ENCODE measurements at regions not wholly inside any gene's neighbourhood (a gene's known extent, or its start where the extent isn't known, plus 50 kb on each side); places are given as distances from the start of the nearest gene placed in this dataset.
"Not testable (repeated sequence)": the region's sequence is repeated elsewhere in the genome, so short reads cannot be mapped to it uniquely, and the experiment has no call there.

DNA sequence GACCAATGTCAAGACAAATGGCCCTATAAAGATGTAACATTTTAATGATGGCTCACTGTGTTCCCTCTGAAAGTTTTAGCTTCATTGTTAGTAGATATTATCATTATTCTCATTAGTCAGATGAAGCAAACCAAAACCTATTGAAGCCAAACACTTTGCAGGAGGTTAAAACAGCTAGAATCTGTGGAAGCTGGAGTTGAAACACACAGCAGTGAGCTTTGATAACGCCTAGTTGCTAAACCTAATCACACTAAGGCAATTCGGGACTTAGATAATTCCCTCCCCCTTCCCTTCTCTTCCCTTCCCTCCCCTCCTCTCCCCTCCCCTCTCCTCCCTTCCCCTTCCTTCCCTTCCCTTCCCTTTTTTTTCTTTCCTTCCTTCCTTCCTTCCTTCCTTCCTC lies 165.7 kb downstream of the TRIB2 start:
- no peak for DNase-seq

DNA sequence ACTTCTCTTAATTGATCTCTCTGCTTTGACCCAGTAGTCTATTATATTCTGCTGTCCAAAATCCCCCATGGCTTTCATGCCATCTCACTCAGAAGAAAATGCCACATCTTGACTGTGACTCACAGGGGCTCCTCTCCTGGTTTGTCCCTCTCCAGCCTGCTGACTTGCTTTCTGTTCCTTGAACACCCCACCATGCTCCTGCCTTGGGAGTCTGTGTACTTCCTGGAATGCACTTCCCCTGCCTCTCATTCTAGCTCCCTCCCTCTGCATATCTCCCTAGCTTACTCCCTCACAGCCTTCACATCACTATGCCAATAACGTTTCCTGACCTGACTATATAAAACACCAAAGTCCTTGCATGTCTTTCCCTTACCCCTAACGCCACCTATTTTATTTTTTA lies 167.2 kb downstream of the TRIB2 start:
- no peak for DNase-seq

DNA sequence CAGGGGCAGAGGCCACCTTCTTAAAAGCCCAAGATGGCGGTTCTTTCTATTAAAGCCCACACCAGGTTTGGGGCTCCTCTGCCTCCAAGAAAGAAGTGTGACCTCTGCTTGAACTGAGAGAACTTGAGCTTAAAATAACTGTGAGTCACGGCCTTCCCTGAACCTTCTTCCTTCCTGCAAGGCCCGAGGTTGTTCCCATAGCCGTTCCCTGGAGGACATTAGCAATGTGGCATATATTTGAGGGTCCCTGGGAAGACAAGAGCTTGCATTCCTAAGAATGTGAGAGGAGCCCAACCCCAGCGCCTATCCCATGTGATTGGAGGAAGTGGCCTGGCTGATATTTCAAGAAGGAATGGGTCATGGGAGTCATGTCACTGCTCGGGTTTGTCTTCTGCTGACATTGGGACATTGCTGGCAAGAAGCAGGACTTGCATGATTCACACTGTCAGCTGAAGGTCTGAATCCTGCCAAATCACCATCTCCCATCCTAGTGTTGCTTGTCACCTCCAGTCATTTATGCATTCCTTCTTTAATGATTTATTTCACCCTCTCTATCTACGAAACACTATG lies 168.1 kb downstream of the TRIB2 start:
- DNase-seq = no peak

DNA sequence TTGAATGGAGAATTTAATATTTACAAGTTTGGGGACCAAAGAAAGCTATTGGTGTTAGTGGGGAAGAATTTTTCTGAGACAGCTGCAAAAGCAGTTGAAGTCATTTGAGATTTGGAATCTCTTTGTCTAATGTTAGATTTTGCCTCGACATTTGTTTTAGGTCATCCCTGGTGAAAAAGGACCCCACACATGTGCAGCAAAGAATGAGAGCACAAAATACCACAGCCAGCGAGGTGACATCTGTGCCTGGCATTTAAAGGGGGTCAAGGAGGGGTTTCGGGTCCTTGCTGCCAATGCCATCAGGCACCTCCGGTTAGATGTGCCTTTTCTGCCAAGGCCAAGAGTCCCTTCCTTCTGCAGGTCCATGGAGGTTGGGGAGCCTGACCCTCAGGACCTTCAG lies 173.3 kb downstream of the TRIB2 start:
- DNase-seq = no peak

DNA sequence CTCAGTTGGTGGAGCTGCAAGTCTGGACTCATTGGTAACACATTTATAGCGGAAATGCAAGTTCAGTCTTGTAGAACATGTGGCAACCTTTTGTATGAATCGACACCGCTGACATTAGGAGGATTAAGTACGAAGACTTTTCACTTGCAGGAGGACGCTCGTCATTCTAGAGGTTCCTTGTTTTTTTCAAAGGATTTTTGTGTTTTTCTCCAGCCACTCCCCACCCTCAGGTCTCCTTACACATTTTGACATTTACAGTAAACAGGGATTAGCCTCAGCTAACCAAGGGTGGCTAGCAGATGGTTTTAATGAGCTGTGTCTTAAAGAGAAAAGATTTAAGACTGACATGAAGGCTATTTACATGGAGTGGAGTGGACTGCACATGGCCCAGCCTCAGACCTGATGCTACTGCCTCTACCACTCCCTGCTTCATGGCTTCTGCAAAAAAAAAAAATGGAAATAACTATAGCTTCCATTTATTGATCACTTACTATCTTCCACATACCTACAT lies 173.8 kb downstream of the TRIB2 start:
- no peak for DNase-seq

DNA sequence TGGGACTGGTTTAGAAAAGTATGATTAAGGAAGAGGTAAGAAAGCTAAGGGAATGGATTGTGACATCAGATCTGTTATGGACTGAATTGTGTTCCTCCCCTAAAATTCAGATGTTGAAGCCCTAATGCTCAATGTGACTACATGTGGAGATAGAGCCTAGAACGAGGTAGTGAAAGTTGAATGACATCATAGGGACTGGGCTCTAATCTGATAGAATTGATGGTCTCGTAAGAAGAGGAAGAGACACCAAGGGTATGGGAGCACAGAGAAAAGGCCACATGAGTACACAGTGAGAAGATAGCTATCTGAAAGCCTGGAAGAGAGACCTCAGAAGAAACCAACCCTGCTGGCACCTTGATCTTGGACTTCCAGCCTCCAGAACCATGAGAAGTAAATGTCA lies 178.3 kb downstream of the TRIB2 start:
- no peak for DNase-seq

DNA sequence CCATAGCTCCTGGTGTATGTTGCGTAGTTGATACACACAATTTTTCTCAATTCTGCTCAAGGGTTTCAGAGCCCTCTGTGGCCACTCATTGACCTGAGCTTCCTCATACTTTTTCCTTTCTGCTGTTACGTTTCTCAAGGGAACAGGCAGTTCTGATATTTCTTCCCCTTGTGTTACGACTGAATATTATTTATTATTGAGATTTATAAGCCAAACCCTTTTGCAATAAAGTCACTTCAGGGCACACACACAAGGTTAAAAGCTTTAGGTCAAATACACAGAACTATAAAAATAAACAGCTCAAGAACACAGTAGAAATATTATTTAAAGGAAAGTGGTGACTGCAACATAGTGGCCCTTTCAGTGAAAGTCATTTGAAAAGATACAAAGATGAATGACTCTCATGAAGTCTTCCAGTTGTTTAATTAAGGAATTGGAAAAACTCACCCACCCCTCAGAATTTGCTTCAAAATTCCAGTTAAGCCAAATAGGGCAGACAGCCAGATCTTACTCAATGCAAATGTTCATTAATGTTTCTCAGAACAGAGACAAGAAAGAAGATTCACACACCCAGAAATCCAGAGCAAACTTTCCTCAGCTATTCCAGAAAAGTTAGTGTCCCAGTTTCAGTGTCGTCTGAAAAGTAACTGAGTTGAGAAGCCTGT lies 179.7 kb downstream of the TRIB2 start:
- DNase-seq = no peak

DNA sequence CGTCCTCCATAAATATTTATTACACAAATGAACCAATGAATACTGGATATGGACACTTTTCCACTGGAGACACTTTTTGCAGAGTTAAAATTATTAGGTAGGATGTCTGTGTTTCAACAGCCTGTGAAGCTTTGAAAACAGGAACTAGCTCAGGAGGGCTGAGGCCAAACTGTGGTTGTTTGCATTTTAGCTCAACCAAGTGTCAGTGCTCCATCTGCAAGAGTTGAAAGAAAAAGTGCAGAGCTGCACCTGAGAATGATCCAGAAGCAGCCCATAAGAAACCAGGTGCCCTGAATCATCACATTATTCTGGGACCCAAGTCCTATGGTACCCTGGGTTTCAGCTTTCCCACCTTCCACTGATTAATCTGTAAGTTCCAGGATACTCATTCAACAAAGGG lies 180.4 kb downstream of the TRIB2 start:
- no peak for DNase-seq

DNA sequence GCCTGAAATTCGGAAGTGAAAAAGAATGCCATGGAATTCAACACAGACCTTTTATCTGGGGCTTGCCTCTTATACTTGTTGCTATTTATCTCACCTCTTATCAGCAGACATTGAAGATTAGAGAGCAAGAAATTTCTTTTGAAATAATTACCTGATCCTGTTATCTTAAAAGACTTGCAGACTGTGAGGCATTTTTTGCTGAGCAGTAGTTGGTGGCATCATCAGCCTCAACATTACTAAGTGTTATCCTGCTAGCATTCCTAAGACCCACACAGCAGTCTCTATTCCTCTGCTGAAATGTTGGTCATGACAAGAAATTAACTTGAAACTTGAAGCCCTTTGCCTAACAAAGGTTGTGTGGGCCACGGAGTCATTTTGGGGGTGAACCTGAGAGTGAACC lies 186.5 kb downstream of the TRIB2 start:
- DNase-seq = no peak

DNA sequence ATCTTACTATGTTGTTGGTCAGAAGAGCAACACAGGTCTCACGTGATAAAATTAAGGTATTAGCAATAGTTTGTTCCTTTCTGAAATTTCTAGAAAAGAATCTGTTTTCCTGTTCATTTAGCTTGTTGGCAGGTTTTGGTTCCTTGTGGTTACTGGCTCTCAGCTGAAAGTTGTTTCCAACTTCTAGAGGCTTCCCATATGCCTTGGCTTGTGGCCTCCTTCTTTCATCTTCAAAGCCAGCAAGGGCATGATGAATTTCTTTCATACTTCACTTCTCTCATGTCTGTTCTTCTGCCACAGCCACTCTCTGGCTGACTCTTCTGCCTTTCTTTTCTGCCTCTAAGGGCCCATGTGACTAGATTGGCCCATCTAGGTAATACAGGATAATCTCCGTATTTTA lies 193.7 kb downstream of the TRIB2 start:
- DNase-seq = no peak

DNA sequence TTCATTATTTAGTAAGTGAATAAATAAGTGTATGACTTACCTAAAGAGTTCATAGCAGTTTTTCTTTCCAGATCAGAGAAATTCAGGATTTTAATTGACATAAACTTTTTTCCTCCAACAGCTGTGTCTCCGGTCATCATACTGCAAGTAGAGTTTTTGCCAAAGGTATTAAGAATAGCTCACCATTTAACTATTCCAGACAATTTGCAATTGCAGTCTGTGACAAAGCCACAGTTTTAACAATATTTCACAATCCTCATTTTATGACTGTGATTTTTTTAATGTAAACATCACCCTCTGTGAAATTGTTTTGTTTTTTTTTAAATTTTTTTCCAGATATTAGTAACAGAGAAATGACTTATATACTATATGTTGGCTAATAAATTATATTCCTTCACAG lies 199.1 kb downstream of the TRIB2 start:
- no peak for DNase-seq

DNA sequence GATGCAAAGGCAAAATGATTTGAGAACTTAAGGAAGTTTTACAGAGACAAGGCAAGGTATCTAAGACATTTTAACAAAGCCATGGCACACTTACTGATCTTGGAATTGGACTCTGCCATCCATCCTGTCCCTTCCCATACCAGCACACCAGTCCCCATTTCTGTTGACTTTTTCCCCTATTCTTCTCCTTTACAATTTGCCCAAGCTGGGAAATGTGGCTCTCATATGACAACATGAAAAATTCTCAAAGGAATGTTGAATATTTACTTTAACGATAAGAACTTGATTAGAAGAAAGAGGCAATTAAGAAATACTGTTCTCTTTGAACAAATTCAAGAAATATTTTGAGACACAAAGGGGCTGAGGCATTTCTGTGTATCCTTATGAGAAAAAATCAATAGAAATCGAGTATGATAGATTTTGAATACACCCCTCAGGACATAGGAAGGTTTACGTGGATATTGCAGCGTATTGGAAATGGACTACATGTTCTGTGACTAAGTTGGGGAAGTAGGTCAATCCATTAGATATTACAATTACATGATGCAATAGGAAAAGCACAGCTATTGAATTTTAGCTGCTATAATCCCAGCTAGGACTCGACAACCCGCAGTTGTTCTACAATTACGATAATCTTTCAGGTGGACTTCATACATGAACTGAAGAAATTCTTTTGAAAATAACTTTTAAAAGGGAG lies 201.6 kb downstream of the TRIB2 start:
- no peak for DNase-seq

DNA sequence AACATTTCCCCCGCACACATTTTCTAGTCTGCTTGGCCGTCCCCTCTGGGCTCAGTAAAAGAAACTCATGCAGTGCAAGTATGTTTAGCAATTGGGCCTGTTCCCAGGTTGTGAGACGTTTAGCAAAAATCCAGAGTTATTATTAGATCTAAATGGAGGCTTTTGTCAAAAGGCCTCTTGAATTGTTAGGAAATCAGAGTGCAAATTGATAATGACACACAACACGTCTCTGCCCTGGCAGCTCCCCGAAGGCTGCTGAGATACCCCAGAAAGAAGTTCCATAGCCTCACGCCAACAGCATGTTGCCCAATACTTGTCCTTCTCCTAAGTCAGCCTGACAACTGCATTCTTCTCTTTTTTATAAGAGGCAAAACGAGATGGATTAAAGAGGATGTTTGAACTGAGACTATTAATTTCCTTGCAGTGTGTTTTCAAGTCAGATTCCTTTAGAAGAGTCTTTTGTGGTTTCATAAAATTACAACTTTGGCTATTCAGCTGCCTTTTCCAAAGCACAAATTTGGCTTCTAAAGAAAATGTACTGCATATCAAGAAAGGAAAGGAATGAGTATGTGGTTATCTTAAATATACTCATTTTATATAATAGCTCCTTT lies 202.2 kb downstream of the TRIB2 start:
- DNase-seq = no peak

DNA sequence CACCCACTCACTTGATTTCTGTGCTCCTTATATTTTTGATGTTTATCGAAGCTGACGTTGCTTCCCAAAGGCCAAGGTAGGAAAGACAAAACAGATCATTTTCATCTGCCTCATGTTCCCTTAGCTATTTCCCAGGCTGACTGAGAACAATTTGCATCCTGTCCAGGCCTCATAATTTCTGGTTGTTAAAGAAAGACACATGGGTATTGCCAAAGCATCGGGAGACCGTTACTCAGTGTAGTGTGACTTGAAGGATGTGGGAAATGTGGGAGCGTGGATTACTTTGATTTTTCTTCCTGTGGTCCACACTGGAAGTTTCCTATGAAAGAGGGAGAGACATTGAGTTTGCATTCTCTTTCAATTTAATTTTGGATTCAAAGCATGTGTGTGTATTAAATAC lies 204.6 kb downstream of the TRIB2 start:
- DNase-seq = no peak

DNA sequence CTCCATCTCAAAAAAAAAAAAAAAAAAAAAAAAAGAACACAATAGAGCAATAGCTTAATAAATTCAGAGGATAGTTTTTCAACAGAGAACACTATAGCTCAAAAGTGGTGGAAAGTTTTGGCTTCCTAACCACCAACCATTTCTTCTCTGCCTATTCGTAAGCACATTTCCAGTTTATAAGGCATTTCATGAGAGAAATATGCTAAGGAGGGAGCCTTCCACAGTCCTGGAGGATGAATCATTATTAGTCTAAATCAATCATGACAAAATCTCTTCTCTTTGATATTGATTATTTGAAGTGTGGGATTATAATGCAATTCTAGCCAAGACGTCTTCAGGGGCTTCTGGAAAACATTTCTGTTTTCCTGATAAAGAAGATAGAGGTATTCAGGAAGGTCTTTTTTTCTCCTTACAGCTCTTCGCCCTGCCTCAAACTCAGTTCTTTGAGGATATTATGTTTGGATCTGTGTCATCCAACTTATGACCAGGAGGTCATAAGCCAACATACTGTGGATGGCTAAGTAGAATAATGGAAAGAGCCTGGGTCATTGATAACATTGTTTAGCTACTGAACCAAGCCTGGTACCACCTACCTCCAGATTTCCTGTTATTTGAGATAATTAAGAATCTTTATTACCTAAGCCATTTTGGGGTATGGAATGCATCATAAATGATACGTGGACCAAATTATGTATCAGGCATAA lies 207.3 kb downstream of the TRIB2 start:
- no peak for DNase-seq

DNA sequence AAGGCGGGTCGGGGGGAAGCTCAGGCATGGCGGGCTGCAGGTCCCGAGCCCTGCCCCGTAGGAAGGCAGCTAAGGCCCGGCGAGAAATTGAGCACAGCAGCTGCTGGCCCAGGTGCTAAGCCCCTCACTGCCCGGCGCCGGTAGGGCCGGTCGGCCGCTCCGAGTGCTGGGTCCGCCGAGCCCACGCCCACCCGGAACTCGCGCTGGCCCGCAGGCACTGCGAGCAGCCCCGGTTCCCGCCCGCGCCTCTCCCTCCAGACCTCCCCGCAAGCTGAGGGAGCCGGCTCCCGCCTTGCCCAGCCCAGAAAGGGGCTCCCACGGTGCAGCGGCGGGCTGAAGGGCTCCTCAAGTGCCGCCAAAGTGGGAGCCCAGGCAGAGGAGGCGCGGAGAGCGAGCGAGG lies 209.9 kb downstream of the TRIB2 start:
- DNase-seq = not testable (repeated sequence)

DNA sequence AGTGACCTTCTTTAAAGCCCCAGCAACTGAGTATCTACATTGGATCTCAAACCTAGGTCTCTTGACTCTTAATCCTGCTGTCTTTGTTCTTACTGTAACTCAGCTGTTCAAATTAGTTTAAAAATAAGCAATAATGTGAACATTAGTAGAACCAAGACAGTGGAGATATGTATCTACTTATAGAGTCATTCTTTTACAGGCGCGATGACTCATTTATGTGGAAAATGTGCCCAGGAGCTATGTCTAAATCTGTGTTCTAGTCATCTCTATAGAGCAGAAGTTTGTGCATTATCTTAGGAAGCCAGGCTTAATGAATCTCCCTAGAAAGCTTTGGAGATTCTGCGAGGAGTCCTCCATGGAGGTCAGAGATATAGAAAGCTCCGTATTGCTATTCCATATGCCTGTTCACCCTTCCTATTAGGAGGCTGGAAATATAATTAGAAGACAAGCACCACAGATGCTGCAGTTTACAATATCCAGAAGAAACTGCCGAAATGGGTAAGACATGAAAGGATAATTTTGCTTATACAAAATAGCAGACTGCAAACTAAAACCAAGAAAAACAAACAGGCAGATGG lies 211.6 kb downstream of the TRIB2 start:
- no peak for DNase-seq

DNA sequence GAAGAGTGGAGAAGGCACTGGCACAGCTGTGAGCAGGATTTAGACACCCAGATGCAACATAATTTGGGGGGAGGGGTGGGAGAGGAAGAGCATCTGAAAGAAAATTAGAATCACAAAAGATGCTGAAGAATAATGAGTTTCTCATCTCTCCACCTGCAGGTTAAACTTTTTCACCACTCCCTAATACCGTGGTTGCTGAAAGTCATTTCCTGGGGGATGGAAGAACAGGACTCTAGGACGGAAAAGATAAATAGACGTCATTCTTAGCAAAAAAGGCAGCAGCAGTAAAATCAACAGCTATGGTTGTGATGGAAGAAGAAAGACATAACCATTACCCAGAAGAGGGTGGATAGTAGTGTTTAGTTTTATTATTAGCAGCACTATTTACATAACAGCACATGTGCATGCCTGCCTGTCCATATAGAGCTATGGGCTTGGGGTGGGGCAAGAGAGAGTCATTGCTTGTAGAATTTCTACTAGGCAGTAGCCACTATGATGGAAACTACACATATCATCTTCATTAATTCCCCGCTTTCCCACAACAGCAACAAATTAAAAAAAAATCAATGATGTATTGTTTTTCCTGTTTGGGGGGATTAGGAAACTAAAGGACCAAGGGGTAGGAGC lies 212.2 kb downstream of the TRIB2 start:
- no peak for DNase-seq

DNA sequence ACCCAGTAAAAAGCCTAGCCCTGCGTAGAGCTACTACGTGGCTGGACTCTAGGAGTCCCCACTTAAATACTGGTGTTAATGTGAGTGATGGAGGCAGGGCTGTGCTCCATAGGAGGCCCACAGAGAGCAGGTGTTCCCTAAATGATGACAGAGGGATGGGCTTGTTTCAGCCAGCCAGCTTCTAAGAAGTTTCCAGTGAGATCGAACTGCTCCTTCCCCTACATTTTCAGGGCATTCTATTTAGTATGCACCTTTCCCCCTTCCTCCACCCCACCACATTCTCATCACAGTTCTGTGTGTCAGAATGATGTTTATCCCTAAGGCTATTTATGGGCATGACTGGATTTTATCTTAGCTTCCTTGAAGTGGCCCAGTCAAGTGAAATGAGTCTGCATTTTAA lies 213.0 kb downstream of the TRIB2 start:
- no peak for DNase-seq

DNA sequence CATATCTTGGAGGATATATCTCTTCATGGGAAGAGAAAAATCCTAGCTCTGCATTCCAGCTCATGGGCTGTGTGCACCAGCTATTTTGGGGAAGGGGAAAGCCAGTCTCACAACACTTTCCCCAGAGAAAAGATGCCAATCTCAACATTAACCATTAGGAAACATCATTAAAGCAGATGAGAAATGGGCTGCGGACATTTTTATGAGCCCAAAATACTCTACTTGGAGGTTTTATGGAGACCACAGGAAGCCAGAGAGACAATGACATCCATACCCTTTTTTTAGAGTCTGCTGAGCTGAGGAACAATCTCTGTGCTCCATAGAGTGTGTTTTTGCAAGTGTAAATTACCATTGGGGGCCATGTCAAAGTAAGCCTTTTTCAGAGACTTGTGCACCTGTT lies 213.7 kb downstream of the TRIB2 start:
- DNase-seq = no peak

DNA sequence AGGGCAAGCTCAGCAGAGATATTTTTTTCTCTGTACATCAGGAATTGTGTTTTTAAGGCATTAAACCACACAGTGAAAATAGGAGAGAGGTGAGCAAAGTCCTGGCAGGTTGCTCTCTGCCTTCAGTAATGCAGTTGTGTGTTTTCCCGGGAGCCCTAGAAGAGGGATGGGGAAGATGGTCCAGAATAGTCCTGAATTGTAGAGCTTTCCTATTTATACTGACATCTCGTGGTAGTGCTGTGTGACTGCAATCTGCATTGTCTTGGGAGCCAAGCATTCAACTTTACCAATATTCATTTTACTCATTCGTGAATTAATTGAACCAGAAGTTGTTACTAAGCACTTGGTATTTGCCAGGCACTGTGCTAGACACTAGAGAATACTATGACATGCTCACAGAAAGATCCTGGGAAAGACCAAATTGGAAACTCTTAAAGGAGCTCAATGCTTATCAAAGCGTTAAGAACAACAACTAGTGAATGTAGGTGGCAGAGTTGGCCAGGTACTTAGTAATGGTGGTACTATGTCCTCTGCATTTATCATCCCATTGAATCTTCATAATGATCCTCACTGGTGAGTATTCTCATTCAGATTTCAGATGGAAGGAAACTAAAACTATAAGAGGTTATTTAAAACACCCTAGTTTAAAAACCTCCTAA lies 214.6 kb downstream of the TRIB2 start:
- DNase-seq = no peak

DNA sequence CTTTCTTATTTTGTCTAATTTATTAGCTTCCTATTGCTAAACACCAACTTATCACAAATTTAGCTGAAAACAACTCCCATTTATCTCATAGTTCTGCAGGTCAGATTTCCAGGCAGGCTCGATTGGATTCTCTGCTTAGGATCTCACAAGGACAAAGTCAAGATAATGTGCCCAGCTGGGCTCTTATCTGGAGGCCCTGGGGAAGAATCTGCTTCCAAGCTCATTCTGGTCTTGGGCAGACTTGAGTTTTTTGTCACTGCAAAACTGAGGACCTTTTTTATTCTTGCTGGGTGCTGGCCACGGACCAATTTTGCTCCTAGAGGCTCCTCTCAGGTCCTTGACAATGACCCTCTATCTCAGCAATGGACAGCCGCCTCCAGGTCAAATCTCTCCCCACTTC lies 215.5 kb downstream of the TRIB2 start:
- no peak for DNase-seq

All from stimulated activated naive CD4-positive, alpha-beta T cell treated with Interleukin-2 at 50 U/mL for 16 hours (primary cell).